Nephron progenitor cell (in vitro differentiated cells): ENCODE measurements at regions not wholly inside any gene's neighbourhood (a gene's known extent, or its start where the extent isn't known, plus 50 kb on each side); places are given as distances from the start of the nearest gene placed in this dataset.

ENCODE experiments used
- DNase-seq: peaks from one replicate; pipeline ENCODE4 v3.0.0; 2021
- H3K27ac Mint-ChIP-seq: 2 replicates; pipeline ENCODE4 v1.8.0; 2021; ENCODE audit warnings: mild to moderate bottlenecking, moderate library complexity, mixed read lengths
- H3K27me3 Mint-ChIP-seq: 2 replicates; pipeline ENCODE4 v1.8.0; 2021; ENCODE audit warnings: mild to moderate bottlenecking, low read depth, mixed read lengths; ENCODE audit not compliant: poor library complexity
- H3K36me3 Mint-ChIP-seq: 2 replicates; pipeline ENCODE4 v1.8.0; 2021; ENCODE audit warnings: low read depth, mixed read lengths
- H3K4me1 Mint-ChIP-seq: 2 replicates; pipeline ENCODE4 v1.8.0; 2021; ENCODE audit warnings: mixed read lengths
- H3K4me3 Mint-ChIP-seq: 2 replicates; pipeline ENCODE4 v1.8.0; 2021; ENCODE audit warnings: mild to moderate bottlenecking, moderate library complexity, mixed read lengths
- H3K9me3 Mint-ChIP-seq: 2 replicates; pipeline ENCODE4 v1.8.0; 2021; ENCODE audit warnings: mild to moderate bottlenecking, moderate library complexity, mixed read lengths
- TF ChIP-seq, protein P1 (sequence below): fragments of 200-600 bp; sonication (generic); IDR thresholded peaks from 2 replicates; pipeline ENCODE4 v1.5.0; 2021; ENCODE audit warnings: antibody characterized with exemption

GRCh38 chr1:54463259-54464030, 57.3 kb upstream of the SSBP3 start:
- peak overlapping the region; percentile 98 for H3K27ac Mint-ChIP-seq
- no peaks in the 10 kb centered on the region for H3K27me3 Mint-ChIP-seq
- DNase-seq: no peak
- H3K36me3 Mint-ChIP-seq: peaks cover 4% of the 10 kb centered on the region
- H3K4me1 Mint-ChIP-seq: peaks cover 87% of the 10 kb centered on the region
- TF ChIP-seq, protein P1, sequence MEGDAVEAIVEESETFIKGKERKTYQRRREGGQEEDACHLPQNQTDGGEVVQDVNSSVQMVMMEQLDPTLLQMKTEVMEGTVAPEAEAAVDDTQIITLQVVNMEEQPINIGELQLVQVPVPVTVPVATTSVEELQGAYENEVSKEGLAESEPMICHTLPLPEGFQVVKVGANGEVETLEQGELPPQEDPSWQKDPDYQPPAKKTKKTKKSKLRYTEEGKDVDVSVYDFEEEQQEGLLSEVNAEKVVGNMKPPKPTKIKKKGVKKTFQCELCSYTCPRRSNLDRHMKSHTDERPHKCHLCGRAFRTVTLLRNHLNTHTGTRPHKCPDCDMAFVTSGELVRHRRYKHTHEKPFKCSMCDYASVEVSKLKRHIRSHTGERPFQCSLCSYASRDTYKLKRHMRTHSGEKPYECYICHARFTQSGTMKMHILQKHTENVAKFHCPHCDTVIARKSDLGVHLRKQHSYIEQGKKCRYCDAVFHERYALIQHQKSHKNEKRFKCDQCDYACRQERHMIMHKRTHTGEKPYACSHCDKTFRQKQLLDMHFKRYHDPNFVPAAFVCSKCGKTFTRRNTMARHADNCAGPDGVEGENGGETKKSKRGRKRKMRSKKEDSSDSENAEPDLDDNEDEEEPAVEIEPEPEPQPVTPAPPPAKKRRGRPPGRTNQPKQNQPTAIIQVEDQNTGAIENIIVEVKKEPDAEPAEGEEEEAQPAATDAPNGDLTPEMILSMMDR: no peak
- H3K9me3 Mint-ChIP-seq: peaks cover 5% of the 10 kb centered on the region
- peak overlapping the region; percentile 66 for H3K4me3 Mint-ChIP-seq

- Mint-ChIP-seq H3K27me3 (peaks cover 3% of the 10 kb centered on the region), H3K36me3 (peaks cover 4% of the 10 kb centered on the region), H3K4me1 (peaks cover 90% of the 10 kb centered on the region), H3K4me3 (peak overlapping the region; percentile 23), H3K9me3 (peaks cover 5% of the 10 kb centered on the region), H3K27ac (peak overlapping the region; percentile 98)
- TF ChIP-seq, protein P1: no peak
- DNase-seq: no peak
Measured at GRCh38 chr1:54462597-54463258, 56.5 kb upstream of the SSBP3 start.

- H3K36me3 Mint-ChIP-seq: no peaks in the 10 kb centered on the region
- peaks cover under 1% of the 10 kb centered on the region for H3K9me3 Mint-ChIP-seq
- DNase-seq: peak; percentile 28
- peak overlapping the region; percentile 98 for H3K27ac Mint-ChIP-seq
- TF ChIP-seq, protein P1: no peak
- peak overlapping the region; percentile 23 for H3K4me3 Mint-ChIP-seq
- peaks cover 3% of the 10 kb centered on the region for H3K27me3 Mint-ChIP-seq
- peaks cover 88% of the 10 kb centered on the region for H3K4me1 Mint-ChIP-seq
Measured at GRCh38 chr1:54461731-54462596, 55.8 kb upstream of the SSBP3 start.

DNA sequence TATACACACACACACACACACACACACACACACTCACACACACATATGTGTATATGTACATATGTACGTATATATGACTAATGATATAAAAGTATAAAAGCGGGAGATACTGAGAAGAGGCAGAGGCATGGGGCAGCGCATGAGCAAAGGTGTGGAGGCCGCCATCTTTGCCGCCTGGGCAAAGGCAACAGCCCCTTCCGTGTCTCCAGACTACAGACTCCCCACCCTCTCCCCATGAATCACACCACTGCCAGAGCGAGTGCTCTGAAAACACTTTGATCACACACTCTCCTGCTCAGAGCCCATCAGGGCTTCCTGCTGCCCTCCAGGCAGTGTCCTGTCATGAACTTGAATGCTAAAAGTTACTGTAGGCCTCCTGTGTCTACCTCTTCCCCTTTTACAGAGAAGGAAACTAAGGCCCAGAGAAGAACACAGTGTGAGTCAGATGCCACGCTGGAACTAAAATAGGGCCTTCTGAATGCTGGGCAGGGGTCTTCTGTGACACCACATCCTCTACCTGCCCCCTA, 54.7 kb upstream of the SSBP3 start:
- DNase-seq: no peak
- H3K27me3 Mint-ChIP-seq: peaks cover 6% of the 10 kb centered on the region
- H3K9me3 Mint-ChIP-seq: no peaks in the 10 kb centered on the region
- no peaks in the 10 kb centered on the region for H3K36me3 Mint-ChIP-seq
- H3K4me1 Mint-ChIP-seq: peaks cover 86% of the 10 kb centered on the region
- H3K4me3 Mint-ChIP-seq: no peak overlapping the region
- TF ChIP-seq, protein P1: no peak
- H3K27ac Mint-ChIP-seq: peak overlapping the region; percentile 79

GRCh38 chr1:54460351-54460750, 54.2 kb upstream of the SSBP3 start:
- Mint-ChIP-seq H3K27me3 (peaks cover 8% of the 10 kb centered on the region), H3K4me1 (peaks cover 83% of the 10 kb centered on the region), H3K27ac (no peak overlapping the region), H3K4me3 (no peak overlapping the region), H3K36me3 (no peaks in the 10 kb centered on the region), H3K9me3 (no peaks in the 10 kb centered on the region)
- no peak for DNase-seq
- TF ChIP-seq, protein P1: no peak
